ENCODE measurements at regions not wholly inside any gene's neighbourhood (a gene's known extent, or its start where the extent isn't known, plus 50 kb on each side); places are given as distances from the start of the nearest gene placed in this dataset.

DNA sequence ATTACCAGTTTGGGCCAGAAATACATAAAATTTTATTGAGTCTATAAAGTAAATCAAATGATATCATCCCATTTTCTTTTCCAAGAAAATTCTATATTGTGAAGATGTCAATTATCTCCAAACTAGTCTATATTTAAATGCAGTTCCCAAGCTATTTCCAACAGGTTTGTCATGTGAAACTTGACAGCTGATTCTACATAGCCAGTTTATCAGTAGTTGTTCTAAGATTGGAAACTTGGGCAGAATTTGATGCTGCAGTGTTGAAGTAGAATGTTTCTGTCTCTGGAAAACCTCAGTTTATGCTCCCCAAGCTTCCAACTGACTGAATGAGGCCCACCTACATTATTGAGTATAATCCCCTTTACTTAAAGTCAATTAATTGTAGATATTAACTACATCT, 994.1 kb downstream of the PCDH7 start:
- no peaks in the 10 kb centered on the region for H3K4me1 ChIP-seq (ENCODE audit: control insufficient read depth in 1 of 2, insufficient read depth in 2 of 2, low read length in 2 of 2)
- no peak overlapping the region for H3K4me2 ChIP-seq (ENCODE audit: low read length)
- H2AFZ ChIP-seq (ENCODE audit: low read depth, low read length, poor library complexity, severe bottlenecking): peak overlapping the region; percentile 15
- ATAC-seq (no peak), DNase-seq (ENCODE audit: low read depth, low spot score) (no peak)
- ChIA-PET CTCF (no interaction called here), RAD21 (ENCODE audit: low non-redundant PET in 1 of 2, low total read pairs in 2 of 2, uncharacterized antibody in 2 of 2, unreplicated experiment in 2 of 2) (no interaction called here), POLR2A (no interaction called here)
- no peak overlapping the region for H3K4me3 ChIP-seq (replicated peaks in 1 of 2; ENCODE audit: low read depth in 1 of 2, low read length in 2 of 2)
- TF ChIP-seq ATF3 (IDR thresholded peaks at IDR 0.05) (no peak), JUND (IDR thresholded peaks at IDR 0.05) (no peak), FOSL1 (IDR thresholded peaks at IDR 0.05; ENCODE audit: low read depth) (no peak), ELF1 (IDR thresholded peaks at IDR 0.05; ENCODE audit: borderline replicate concordance, low read depth) (no peak), TCF7L2 (IDR thresholded peaks at IDR 0.05; ENCODE audit: borderline replicate concordance, extremely low read depth, insufficient read depth, insufficient read length) (no peak), ZFX (IDR thresholded peaks at IDR 0.05) (no peak), YY1 (IDR thresholded peaks at IDR 0.05; ENCODE audit: extremely low read depth, insufficient replicate concordance, low read depth, low read length) (no peak), EZH2 (IDR thresholded peaks at IDR 0.05) (no peak), CTCF (IDR thresholded peaks at IDR 0.05 in 2 of 3, conservative IDR thresholded peaks at IDR 0.05 in 1 of 3; ENCODE audit: borderline replicate concordance in 1 of 3, insufficient read depth in 1 of 3, low read depth in 2 of 3, low read length in 2 of 3) (no peak), SRF (IDR thresholded peaks at IDR 0.05; ENCODE audit: low read depth) (no peak), POLR2AphosphoS5 (IDR thresholded peaks at IDR 0.05; ENCODE audit: low read depth, low read length) (no peak), ZNF274 (IDR thresholded peaks at IDR 0.05; ENCODE audit: low read depth, low read length) (no peak), POLR2A (IDR thresholded peaks at IDR 0.05; ENCODE audit: borderline replicate concordance, extremely low read depth, insufficient read depth, insufficient read length) (no peak)
- H3K79me2 ChIP-seq (ENCODE audit: insufficient read depth, low read length): no peaks in the 10 kb centered on the region
- intact Hi-C loops (cut with micrococcal nuclease): no loop called here
- H3K27me3 ChIP-seq (ENCODE audit: insufficient read depth, low read length): no peaks in the 10 kb centered on the region
- H3K9me2 ChIP-seq (ENCODE audit: insufficient read depth): no peaks in the 10 kb centered on the region
- no TSS peak for BruUV-seq (replicated peaks)
- H3K9ac ChIP-seq (ENCODE audit: low read length): no peak overlapping the region
- H3K36me3 ChIP-seq (ENCODE audit: control insufficient read depth in 1 of 2, insufficient read depth in 2 of 2, low read length in 2 of 2): no peaks in the 10 kb centered on the region
- no peaks in the 10 kb centered on the region for H4K20me1 ChIP-seq (ENCODE audit: insufficient read depth)
- H3K9me3 ChIP-seq (ENCODE audit: control insufficient read depth in 1 of 2, insufficient read depth in 1 of 2, low read depth in 1 of 2, low read length in 2 of 2): no peaks in the 10 kb centered on the region
- H3K27ac ChIP-seq (ENCODE audit: low read depth, low read length): no peak overlapping the region

All from HCT116 (cell line).